Ovary (tissue), 3 donors: ENCODE measurements at regions not wholly inside any gene's neighbourhood (a gene's known extent, or its start where the extent isn't known, plus 50 kb on each side); places are given as distances from the start of the nearest gene placed in this dataset.

ENCODE experiments used
- CTCF ChIP-seq, 3 donors: fragments of 450-650 bp in 2 of 3; fragments of 200-600 bp in 1 of 3; IDR thresholded peaks; one replicate each; pipeline versions ENCODE4 v1.5.1 to v1.8.0; 2016 to 2022; ENCODE audit warnings: antibody characterized with exemption in 3 of 3, mild to moderate bottlenecking in 1 of 3
- EP300 ChIP-seq: sonication (generic); formaldehyde crosslinking; IDR thresholded peaks from one replicate; pipeline ENCODE4 v1.6.1; 2017; ENCODE audit warnings: antibody characterized with exemption
- POLR2A ChIP-seq: fragments of 450-650 bp; IDR thresholded peaks from one replicate; pipeline ENCODE4 v1.6.1; 2017; ENCODE audit warnings: antibody characterized with exemption, mild to moderate bottlenecking, moderate library complexity
- donor health status: DM: no; HTN: no; CAD: no.

- TF ChIP-seq EP300 (no peak), POLR2A (no peak), CTCF (IDR thresholded peaks at IDR 0.05) (no peak)
These were observed 137.1 kb upstream of the BASP1 start for GRCh38 chr5:17080361-17080760.
